Activated CD8-positive, alpha-beta memory T cell treated with anti-CD3 and anti-CD28 coated beads for 4 hours (primary cell): ENCODE measurements at regions not wholly inside any gene's neighbourhood (a gene's known extent, or its start where the extent isn't known, plus 50 kb on each side); places are given as distances from the start of the nearest gene placed in this dataset.
"Not testable (repeated sequence)": the region's sequence is repeated elsewhere in the genome, so short reads cannot be mapped to it uniquely, and the experiment has no call there.

Experiments
- DNase-seq, 2 donors: peaks; one replicate each; pipeline ENCODE4 v3.0.0-alpha.2; 2020; ENCODE audit warnings: low read depth in 2 of 2

DNA sequence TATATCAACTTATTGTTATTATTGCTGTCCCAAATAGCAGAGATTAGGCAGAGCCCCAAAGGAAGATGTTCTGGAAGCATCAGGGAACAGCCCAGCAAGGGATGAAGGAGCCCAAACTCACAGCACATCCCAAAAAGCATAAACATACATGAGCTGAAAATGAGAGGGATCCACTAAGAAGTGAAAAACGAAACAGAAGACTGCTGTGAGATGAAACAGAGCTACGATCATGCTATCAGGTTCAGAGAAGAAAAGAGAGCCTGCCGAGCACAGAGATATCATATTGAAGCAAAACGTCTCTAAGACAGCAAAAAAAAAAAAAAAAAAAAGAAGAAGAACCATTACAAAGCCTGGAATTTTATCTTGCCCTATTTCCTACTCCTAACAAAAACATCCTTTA lies 127.3 kb downstream of the ZNF608 start:
- no peak for DNase-seq

DNA sequence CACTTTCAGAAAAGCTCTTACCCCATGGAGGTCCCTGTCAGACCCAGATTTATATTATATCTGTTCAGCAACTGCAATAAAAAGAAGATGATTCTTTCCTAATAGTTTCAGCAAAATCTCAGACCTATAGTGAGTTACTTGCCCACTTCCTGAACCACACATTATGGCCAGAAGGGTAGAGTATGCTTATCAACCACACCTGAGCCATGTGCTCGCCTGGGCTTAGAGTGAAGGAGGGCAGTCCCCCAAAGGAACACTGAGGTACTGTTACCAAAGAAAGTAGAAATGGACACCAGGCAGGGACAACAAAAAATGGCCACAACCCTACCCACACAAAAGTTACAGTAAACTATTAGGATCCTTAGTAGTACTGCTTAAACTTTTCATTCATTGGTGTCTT lies 128.7 kb downstream of the ZNF608 start:
- DNase-seq = no peak

DNA sequence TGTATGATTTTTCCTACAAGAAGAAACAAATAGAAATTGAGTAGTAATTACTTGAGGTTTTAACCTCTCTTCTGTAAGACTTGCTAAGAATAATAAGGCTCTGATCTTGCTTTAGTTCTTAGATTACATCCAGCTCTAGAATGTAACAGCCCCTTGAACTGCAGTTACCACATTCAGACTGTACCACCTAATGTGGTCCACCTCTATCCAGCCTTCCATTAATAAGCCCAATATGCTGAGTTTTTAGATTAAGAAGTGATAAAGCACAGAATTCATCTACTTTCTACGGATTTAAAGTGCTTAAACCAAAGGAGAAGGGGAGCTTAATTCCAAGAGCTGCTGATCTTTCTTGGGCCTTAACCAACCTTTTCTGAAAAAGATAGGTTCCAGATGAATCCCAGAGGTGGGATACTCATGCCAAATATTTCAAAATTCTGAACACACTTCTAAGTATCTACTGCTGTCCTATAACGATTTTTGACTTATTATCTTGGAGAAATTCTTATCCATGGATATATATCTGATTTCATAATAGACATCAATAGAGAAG lies 131.5 kb downstream of the ZNF608 start:
- no peak for DNase-seq

DNA sequence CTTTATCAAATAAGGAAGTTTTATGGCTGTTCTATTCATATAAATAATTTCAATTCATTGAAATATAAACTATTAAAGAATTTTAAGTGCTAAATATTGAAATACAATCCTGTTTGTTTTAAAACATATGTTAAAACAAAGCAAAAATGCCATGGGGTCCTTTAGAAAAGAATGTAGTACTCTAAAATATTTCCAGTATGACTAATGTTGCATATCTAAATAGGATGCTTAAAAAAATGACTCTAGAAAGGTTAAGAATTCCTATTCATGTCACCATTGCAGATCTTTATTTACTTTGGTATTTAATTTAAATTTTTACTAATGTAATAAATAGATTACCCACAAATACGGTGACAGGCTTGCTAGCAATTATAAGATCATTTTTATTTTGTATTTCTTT lies 132.3 kb downstream of the ZNF608 start:
- no peak for DNase-seq

DNA sequence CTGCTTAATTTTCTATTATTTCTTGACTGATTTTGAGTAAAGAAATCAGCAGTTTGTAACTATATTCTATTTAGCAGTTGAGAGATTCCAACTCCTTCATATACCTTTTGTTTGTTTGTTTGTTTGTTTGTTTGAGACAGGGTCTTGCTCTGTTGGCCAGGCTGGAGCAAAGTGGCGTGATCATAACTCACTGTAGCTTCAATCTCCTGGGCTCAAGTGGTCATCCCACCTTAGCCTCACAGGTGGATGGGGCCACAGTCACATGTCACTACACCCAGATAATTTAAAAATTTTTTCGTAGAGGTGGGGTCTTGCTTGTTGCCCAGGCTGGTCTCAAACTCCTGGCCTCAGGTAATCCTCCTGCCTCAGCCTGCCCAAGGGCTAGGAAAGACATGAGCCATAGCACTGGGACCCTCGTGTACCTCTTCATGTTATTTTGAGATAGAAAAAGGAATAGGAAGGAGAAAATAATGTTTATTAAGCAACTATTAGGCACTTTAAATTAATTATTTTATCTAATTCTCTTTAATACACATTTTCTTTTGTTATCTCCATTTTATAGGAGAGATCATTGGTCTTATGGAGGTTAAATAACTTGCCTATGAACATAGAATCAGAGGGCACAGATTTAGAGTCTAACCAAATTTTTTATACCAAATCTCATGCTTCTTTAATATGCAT lies 133.0 kb downstream of the ZNF608 start:
- DNase-seq = no peak

DNA sequence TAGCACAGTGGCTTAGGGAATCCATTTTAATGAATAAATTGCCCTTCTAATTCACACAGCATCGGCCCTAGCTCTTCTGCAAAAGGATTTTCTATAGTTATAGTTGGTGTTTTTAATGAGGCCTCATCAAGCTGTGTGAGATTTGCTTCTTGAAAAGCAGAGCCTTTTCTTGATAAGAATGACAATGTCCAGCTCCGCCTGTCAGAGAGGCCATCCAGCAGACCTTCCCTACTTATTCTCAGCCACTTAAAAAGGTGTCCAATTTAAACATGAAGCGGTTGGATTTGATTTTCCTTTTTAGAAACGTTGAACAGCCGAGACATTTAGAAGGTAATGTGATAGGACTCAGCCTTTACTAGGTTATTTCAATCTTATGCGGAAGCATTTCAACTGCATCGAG lies 134.4 kb downstream of the ZNF608 start:
- DNase-seq = no peak

DNA sequence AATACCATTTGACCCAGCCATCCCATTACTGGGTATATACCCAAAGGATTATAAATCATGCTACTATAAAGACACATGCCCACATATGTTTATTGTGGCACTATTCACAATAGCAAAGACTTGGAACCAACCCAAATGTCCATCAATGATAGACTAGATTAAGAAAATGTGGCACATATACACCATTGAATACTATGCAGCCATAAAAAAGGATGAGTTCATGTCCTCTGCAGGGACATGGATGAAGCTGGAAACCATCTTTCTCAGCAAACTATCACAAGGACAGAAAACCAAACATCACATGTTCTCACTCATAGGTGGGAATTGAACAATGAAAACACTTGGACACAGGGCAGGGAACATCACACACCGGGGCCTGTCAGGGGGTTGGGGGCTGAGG lies 135.2 kb downstream of the ZNF608 start:
- DNase-seq = not testable (repeated sequence)

DNA sequence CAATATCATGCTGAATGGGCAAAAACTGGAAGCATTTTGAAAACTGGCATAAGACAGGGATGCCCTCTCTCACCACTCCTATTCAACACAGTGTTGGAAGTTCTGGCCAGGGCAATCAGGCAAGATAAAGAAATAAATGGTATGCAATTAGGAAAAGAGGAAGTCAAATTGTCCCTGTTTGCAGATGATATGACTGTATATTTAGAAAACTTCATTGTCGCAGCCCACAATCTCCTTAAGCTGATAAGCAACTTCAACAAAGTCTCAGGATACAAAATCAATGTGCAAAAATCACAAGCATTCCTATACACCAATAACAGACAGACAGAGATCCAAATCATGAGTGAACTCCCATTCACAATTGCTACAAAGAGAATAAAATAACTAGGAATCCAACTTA lies 136.8 kb downstream of the ZNF608 start:
- DNase-seq = not testable (repeated sequence)

DNA sequence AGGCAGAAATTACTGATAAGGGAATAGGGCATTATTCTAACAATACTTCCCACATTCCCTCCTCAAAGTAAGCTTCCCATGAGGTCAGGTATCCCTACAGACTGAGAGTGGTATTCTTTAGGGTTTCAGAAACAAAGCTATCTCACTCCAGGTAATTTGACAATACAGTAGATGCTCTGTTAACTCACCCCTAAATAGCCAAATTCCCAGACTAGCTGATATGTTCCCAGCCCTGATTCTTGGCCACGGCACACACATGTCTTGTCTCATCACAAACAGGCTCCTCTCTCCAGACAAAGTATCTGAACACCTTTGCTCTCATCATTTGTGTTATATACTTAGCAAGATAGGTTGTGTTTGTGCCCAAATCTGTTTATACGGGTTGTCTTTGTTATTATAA lies 139.9 kb downstream of the ZNF608 start:
- DNase-seq = no peak

DNA sequence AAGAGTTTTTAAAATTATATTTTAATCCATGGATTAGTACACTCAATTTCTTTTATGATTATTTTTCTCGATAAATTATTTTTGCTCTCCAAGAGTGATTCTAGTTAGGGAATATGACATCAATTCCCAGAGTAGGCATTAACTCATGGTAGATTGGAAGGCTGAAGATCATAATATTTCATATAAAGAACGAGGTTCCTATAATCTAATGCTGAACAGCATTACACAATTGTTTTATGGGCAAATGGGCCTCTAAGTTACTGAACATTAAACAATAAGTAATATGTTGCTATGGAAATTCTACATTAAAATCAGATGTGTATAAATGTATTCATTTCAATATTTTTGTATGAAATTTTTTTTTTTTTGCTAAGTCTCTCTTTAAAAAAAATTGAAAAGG lies 140.3 kb downstream of the ZNF608 start:
- DNase-seq = no peak

DNA sequence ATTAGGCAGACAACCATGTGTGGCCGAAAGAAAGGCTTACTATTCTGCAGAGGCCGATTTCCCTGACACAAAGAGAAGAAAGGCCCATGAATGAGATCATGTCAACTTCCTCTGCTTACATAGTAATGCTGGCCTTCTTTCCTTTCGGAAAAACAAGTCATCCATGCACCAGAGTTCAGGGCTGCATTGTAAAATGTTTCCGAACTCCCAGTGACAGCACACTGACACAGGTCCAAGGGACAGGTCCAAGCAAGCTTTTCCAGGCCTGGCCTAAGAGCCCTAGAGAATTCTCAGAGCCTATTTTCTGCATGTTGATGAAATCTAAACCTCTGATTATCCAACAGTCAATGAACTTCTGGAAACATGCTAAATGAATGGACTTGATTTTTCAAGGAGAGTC lies 140.9 kb downstream of the ZNF608 start:
- DNase-seq = no peak

DNA sequence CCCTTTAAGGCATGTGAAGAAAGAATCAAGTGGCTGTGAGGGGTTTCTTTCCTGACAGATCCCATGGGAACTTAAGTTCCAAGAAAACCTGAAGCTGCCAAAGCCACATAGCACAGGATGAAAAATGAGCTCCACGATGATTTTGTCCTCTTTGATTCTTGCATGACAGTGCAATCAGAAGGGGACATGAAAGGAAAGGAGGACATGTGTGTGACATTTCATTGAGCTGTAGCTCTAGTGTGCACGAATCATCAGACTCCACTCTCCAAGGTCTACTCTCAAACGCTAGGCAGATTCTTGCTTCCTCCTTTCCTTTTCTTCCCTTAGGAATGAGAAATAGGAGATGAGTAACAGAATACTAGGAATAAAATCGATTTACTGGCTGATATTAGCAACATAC lies 142.0 kb downstream of the ZNF608 start:
- no peak for DNase-seq

DNA sequence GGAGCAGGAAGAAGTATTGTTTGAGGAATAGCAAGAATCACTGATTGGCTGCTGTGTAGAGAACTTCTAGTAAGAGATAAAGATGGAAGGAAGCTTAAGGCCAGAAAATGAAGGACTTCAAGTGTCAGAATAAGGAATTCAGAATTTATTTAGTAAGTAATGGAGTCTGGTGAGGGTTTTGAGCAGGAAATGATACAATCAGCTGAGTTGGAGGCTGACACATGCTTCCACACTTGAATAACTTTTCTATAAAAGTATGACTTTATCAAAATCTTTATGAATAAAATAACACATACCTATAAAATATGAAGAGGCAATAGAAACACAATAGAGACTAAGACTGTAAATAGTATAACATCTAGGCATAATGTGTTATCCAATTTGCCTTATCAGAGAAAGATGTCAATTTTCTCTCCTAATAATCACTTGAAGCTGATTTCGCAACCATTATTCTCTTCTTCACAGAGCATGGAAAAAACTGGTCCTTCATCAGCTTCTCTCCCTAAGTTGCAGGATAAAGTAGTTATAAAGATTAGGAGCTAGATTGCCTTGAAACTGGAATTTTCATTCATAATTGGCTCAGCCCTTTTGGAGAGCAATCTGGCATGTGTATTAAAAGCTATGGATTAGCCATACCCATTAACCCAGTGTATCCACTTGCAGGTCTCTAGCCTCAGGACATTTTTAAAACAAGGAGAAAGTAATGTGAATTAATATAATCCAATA lies 143.4 kb downstream of the ZNF608 start:
- DNase-seq = no peak

DNA sequence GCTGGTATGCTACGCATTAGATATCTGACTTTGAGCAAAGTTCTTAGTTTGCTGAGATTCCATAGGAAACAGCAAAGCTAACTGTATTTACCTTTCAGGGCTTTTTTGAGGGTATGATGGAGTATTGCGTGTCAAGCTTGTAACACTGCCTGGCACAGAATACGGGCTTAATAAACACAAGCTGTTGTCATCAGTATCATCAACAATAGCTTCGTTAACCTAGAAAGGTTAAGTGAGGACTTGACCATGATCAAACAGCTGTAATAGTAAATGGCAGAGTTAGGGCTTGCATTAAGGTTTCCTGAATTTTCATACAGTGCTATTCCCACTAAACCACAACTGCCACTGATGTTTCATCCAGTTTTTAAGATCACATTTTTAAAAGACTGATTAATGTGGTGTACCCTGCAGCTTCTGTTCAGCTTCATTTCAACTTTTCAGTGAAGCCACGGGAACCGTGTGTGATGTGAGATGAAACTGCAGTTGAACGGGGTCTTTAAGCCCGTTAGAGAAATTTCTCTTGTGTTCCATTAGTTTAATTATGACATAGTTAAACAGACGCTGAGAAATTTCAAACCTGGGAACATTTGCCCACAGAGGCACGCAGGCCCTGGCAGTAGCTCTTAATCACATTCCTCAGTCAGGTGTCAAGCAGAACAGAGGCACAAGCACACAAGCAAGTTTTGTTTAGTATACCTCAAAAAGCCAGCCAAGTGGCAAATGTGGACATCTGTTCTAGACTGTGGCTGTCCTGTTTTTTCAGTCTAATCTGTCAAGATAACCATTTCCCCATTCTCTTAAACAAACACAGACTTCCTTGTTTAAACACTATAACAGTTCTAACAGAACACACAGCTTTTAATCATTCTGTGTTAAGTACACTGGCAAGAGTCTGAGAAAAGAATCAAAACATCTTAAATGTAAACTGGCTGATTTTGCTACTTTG lies 147.1 kb downstream of the ZNF608 start:
- no peak for DNase-seq

DNA sequence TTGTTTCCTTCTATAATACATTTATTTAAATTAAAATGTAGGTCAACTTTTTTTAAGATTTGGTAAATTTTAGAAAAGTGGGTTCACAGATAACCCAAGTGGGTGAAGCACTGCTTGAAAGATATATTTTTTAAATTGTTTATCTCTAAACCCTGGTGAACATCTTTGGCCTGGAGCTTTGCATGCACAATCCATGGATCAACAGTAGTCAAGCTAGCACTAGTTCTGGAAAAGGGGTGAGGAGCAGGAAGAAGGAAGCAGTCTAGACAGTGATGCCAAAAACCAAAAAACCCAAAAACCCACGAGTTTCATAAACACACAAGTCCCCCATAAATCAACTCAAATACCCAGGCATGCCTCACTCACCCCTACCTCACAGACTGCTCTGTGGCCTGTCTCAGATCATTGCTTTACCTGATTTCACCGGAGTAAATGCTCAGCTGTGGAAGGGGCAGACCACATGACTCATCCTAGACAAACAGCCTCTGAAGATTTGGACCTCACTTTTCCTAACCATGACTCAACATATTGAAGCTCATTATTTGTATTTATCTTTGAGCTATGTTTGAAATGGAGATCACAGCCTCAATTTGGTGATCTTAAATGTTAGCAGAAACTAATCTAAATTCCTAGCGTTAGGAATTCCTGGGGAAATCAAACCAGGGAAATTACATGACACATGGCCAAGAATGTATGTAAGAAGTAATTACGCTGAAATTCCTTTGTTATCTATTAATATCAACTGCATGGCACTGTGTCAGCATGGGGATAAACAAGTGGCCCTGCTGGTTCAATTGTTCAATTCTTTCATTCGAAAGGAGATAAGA lies 149.6 kb downstream of the ZNF608 start:
- no peak for DNase-seq

DNA sequence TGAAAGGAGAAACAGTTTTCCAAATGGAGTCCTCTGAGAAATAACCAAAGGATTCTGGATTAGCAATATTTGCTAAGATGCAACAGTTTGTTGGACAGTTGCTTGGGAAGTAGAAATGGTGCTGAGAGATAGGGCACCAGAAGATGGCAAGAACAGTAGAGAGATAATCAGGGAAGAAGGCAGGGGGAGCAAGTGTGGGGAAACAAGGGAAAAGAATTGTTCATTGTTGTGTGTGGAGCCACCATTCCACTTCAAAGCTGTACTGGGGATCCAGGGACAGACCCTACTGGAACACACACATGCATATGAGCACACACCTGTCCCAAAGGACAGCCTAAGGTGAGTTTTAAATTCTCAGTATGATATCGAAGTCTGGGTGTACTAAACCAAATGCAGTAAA lies 152.5 kb downstream of the ZNF608 start:
- no peak for DNase-seq

DNA sequence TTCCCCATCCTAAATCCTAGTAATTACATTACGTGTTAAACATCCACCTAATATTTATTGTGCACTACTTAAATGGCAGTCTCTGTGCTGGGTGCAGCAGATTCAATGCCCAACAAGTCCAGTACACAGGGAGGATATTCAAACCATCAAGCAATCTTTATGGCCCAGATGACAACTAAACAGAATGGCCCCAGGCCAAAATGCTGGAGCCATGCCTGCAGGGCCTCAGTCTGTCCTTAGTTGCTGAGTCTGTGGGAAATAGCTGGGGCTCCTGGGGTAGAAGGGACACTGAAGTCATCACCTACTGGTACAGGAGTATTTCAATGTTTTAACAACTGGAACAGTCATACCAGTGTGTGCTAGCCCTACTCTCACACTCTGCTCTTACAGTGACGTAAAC lies 153.5 kb downstream of the ZNF608 start:
- no peak for DNase-seq

DNA sequence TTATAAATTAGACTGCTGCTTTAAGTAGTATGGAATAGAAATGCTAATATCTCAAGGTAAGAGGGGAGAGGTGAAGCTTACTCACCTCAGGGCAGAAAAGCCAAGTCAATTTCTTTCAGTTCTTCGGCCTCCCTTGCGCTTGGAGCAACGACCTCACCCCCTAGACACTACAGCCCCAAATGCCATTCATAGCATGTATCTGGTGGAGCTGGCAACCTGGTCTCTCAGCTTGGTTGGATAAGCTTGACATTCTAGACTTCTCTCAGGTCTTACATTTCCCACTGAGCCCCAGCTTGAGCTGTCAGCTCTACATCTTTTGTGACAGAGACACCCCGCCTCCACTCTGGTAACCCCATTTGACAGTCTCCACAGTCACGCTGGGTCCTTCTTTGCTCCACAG lies 154.9 kb downstream of the ZNF608 start:
- DNase-seq = no peak

DNA sequence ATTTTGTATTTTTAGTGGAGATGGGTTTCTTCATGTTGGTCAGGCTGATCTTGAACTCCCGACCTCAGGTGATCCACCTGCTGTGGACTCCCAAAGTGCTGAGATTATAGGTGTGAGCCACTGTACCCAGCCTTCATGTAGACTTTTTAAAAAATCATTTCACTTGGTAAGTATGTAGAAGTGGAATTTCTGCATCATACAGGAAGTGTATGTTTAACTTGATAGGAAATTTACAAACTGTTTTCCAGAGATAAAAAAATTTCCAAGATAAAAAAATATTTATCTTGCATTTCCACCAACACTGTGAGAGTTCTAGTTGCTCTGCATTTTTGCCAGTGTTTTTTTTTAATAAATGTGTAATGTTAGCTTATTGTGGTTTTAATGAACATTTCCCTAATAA lies 155.8 kb downstream of the ZNF608 start:
- DNase-seq = no peak

DNA sequence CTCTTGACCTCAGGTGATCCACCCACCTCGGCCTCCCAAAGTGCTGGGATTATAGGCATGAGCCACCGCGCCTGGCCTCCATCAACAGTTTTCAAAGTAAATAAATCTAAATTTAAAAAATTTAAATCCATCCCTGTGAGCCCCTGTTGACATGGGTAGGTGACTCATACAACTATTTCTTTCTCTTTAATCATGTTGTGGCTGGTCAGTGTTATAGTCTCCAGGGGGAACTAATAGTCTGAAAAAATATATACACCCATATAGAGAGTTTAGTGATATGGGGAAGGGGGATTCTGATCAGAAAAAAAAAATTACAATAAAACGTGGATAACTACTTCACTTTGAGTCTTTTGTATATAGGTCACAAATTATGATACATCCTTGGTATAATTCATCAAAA lies 159.2 kb downstream of the ZNF608 start:
- no peak for DNase-seq

DNA sequence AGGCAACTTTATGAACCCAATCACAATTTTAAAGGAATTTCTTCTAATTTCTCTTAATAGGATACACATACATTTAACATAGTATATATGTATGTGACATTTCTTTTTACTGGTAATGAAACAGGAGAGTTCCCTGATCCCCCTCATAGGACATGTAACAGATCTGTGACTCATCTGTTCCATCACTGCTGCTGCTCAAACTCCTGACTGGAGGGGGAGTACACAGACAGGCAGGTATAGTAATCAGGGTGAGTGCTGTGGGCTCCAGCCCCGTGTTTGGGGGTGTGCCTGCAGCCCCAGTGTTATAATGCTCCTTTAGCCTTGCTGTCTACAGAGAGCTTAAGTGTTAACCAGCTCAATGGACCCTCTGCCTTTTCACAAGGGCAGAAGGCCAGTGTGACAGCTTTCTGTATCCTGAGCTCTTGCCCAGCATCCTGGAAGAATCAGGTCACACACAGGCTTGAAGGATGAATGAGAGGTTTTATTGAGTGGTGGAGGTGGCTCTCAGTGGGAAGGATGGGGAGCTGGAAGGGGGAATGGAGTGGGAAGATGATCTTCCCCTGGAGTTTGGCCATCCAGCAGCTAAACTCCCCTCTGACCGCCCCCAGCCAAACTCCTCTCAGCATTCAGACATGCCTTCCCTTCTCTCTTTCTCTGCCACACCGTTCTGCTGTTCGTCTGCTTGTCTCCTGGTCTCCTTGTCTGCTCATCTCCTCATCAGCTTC lies 161.3 kb downstream of the ZNF608 start:
- no peak for DNase-seq
